CD8-positive, alpha-beta memory T cell (primary cell): ENCODE measurements at regions not wholly inside any gene's neighbourhood (a gene's known extent, or its start where the extent isn't known, plus 50 kb on each side); places are given as distances from the start of the nearest gene placed in this dataset.

Experiments
- CTCF ChIA-PET: fragments of 350-600 bp; sonication (Branson Sonifier 250); formaldehyde crosslinking; loops from one replicate; lab custom pipeline; 2021; ENCODE audit warnings: antibody characterized with exemption; lab: Charles Lee
- POLR2A ChIA-PET: fragments of 350-600 bp; sonication (Branson Sonifier 250); formaldehyde crosslinking; loops from one replicate; lab custom pipeline; 2021; ENCODE audit warnings: antibody characterized with exemption; lab: Charles Lee
- DNase-seq, 5 donors: peaks; one replicate each; pipeline versions ENCODE4 v3.0.0 to v3.0.0-alpha.2; 2020 to 2022; ENCODE audit warnings: mixed read lengths in 1 of 5
- H3K27ac ChIP-seq: one replicate; pipeline ENCODE4 v1.7.0; 2013; ENCODE audit warnings: low read depth, mild to moderate bottlenecking, low read length, moderate library complexity
- H3K27me3 ChIP-seq: 2 replicates; pipeline ENCODE4 v1.7.0; 2013; ENCODE audit warnings: low read length, mild to moderate bottlenecking; ENCODE audit not compliant: insufficient read depth, poor library complexity, severe bottlenecking
- H3K36me3 ChIP-seq: 2 replicates; pipeline ENCODE4 v1.7.0; 2013; ENCODE audit warnings: mild to moderate bottlenecking, low read length, moderate library complexity; ENCODE audit not compliant: insufficient read depth
- H3K4me1 ChIP-seq: 2 replicates; pipeline ENCODE4 v1.7.0; 2013; ENCODE audit warnings: mild to moderate bottlenecking, low read length, moderate library complexity; ENCODE audit not compliant: insufficient read depth
- H3K4me3 ChIP-seq: 2 replicates; pipeline ENCODE4 v1.7.0; 2013; ENCODE audit warnings: mild to moderate bottlenecking, low read length
- H3K9me3 ChIP-seq: 2 replicates; pipeline ENCODE4 v1.7.0; 2013; ENCODE audit warnings: mild to moderate bottlenecking, low read length
- H3K27ac Mint-ChIP-seq, 8 donors: one replicate each; pipeline ENCODE4 v1.8.0; 2020 to 2021; ENCODE audit warnings: mixed read lengths in 8 of 8, mild to moderate bottlenecking in 6 of 8, inconsistent platforms in 3 of 8, moderate library complexity in 3 of 8
- H3K27me3 Mint-ChIP-seq, 2 donors: one replicate each; pipeline ENCODE4 v1.8.0; 2020 to 2021; ENCODE audit warnings: mixed read lengths in 2 of 2, mild to moderate bottlenecking in 1 of 2, moderate library complexity in 1 of 2
- H3K36me3 Mint-ChIP-seq, 3 donors: one replicate each; pipeline ENCODE4 v1.8.0; 2020 to 2021; ENCODE audit warnings: mixed read lengths in 3 of 3, inconsistent platforms in 1 of 3, mild to moderate bottlenecking in 1 of 3
- H3K4me1 Mint-ChIP-seq, 3 donors: one replicate each; pipeline ENCODE4 v1.8.0; 2020 to 2021; ENCODE audit warnings: mixed read lengths in 3 of 3, inconsistent platforms in 1 of 3, mild to moderate bottlenecking in 1 of 3
- H3K4me3 Mint-ChIP-seq, 7 donors: one replicate each; pipeline ENCODE4 v1.8.0; 2020 to 2021; ENCODE audit warnings: mixed read lengths in 7 of 7, mild to moderate bottlenecking in 6 of 7, moderate library complexity in 4 of 7, inconsistent platforms in 2 of 7
- H3K9me3 Mint-ChIP-seq, 5 donors: one replicate each; pipeline ENCODE4 v1.8.0; 2020 to 2022; ENCODE audit warnings: mixed read lengths in 5 of 5, mild to moderate bottlenecking in 3 of 5, moderate library complexity in 2 of 5, inconsistent platforms in 1 of 5

- ChIA-PET CTCF (no interaction called here), POLR2A (no interaction called here)
- H3K4me3 Mint-ChIP-seq, result peak overlapping the region in 2 of 7 donors; percentile 21 to 28
- no peaks in the 10 kb centered on the region for H3K27me3 Mint-ChIP-seq
- peak overlapping the region in 4 of 8 donors; percentile 13 to 68 (median 36) for H3K27ac Mint-ChIP-seq
- Histone ChIP-seq H3K27me3 (no peaks in the 10 kb centered on the region), H3K4me3 (no peak overlapping the region), H3K9me3 (no peaks in the 10 kb centered on the region), H3K4me1 (peaks cover 5% of the 10 kb centered on the region), H3K36me3 (no peaks in the 10 kb centered on the region), H3K27ac (no peak overlapping the region)
- peaks cover 15 to 35% (median 29%) of the 10 kb centered on the region in 3 donors for H3K4me1 Mint-ChIP-seq
- peaks cover 0 to 4% (median 0%) of the 10 kb centered on the region in 5 donors for H3K9me3 Mint-ChIP-seq
- DNase-seq, result peak in 1 of 5 donors; percentile 49
- peaks cover 0 to 2% (median 0%) of the 10 kb centered on the region in 3 donors for H3K36me3 Mint-ChIP-seq
These were observed 111.7 kb upstream of the RPS6KA3 start for GRCh38 chrX:20378233-20378920.

GRCh38 chrX:20374900-20375438, 108.3 kb upstream of the RPS6KA3 start:
- DNase-seq, result no peak
- Histone ChIP-seq H3K27me3 (no peaks in the 10 kb centered on the region), H3K4me1 (no peaks in the 10 kb centered on the region), H3K9me3 (no peaks in the 10 kb centered on the region), H3K27ac (no peak overlapping the region), H3K4me3 (no peak overlapping the region), H3K36me3 (no peaks in the 10 kb centered on the region)
- Mint-ChIP-seq H3K27ac (no peak overlapping the region), H3K4me1 (peaks cover 5 to 28% (median 17%) of the 10 kb centered on the region in 3 donors), H3K9me3 (peaks cover 0 to 4% (median 0%) of the 10 kb centered on the region in 5 donors), H3K36me3 (peaks cover 0 to 2% (median 0%) of the 10 kb centered on the region in 3 donors), H3K4me3 (no peak overlapping the region), H3K27me3 (no peaks in the 10 kb centered on the region)
- CTCF ChIA-PET, result no interaction called here
- POLR2A ChIA-PET, result no interaction called here

GRCh38 chrX:20374450-20374849, 107.7 kb upstream of the RPS6KA3 start:
- Histone ChIP-seq H3K9me3 (no peaks in the 10 kb centered on the region), H3K36me3 (no peaks in the 10 kb centered on the region), H3K4me1 (no peaks in the 10 kb centered on the region), H3K27ac (no peak overlapping the region), H3K27me3 (no peaks in the 10 kb centered on the region), H3K4me3 (no peak overlapping the region)
- no peaks in the 10 kb centered on the region for H3K27me3 Mint-ChIP-seq
- H3K36me3 Mint-ChIP-seq, result no peaks in the 10 kb centered on the region
- H3K27ac Mint-ChIP-seq, result no peak overlapping the region
- H3K4me3 Mint-ChIP-seq, result no peak overlapping the region
- peaks cover 5 to 28% (median 17%) of the 10 kb centered on the region in 3 donors for H3K4me1 Mint-ChIP-seq
- CTCF ChIA-PET, result no interaction called here
- POLR2A ChIA-PET, result no interaction called here
- no peak for DNase-seq
- H3K9me3 Mint-ChIP-seq, result peaks cover 0 to 2% (median 0%) of the 10 kb centered on the region in 5 donors

GRCh38 chrX:20373063-20373462, 106.4 kb upstream of the RPS6KA3 start:
- peak overlapping the region in 1 of 8 donors; percentile 78 for H3K27ac Mint-ChIP-seq
- ChIA-PET CTCF (no interaction called here), POLR2A (no interaction called here)
- Histone ChIP-seq H3K4me3 (no peak overlapping the region), H3K9me3 (no peaks in the 10 kb centered on the region), H3K4me1 (no peaks in the 10 kb centered on the region), H3K27ac (no peak overlapping the region), H3K27me3 (no peaks in the 10 kb centered on the region), H3K36me3 (no peaks in the 10 kb centered on the region)
- H3K36me3 Mint-ChIP-seq, result no peaks in the 10 kb centered on the region
- peaks cover under 1 to 19% (median 10%) of the 10 kb centered on the region in 3 donors for H3K4me1 Mint-ChIP-seq
- no peak overlapping the region for H3K4me3 Mint-ChIP-seq
- DNase-seq, result no peak
- H3K9me3 Mint-ChIP-seq, result no peaks in the 10 kb centered on the region
- H3K27me3 Mint-ChIP-seq, result no peaks in the 10 kb centered on the region

- DNase-seq, result no peak
- H3K27ac ChIP-seq, result no peak overlapping the region
- no peaks in the 10 kb centered on the region for H3K9me3 ChIP-seq
- ChIA-PET POLR2A (no interaction called here), CTCF (no interaction called here)
- H3K4me3 ChIP-seq, result no peak overlapping the region
- Mint-ChIP-seq H3K4me1 (peaks cover 0 to 15% (median 8%) of the 10 kb centered on the region in 3 donors), H3K9me3 (no peaks in the 10 kb centered on the region), H3K4me3 (no peak overlapping the region), H3K27me3 (no peaks in the 10 kb centered on the region), H3K36me3 (no peaks in the 10 kb centered on the region), H3K27ac (peak overlapping the region in 2 of 8 donors; percentile 35 to 78)
- H3K36me3 ChIP-seq, result no peaks in the 10 kb centered on the region
- no peaks in the 10 kb centered on the region for H3K4me1 ChIP-seq
- no peaks in the 10 kb centered on the region for H3K27me3 ChIP-seq
These were observed 105.8 kb upstream of the RPS6KA3 start for GRCh38 chrX:20372533-20372932.

- no peak overlapping the region for H3K4me3 Mint-ChIP-seq
- H3K27me3 Mint-ChIP-seq, result peaks cover 0 to 1% of the 10 kb centered on the region in 2 donors
- POLR2A ChIA-PET, result no interaction called here
These were observed 102.8 kb upstream of the RPS6KA3 start for GRCh38 chrX:20369468-20369867.

GRCh38 chrX:20364238-20364637, 97.5 kb upstream of the RPS6KA3 start:
- H3K36me3 ChIP-seq, result no peaks in the 10 kb centered on the region
- H3K9me3 Mint-ChIP-seq, result no peaks in the 10 kb centered on the region
- H3K4me1 ChIP-seq, result no peaks in the 10 kb centered on the region
- H3K4me3 Mint-ChIP-seq, result no peak overlapping the region
- DNase-seq, result no peak
- H3K27me3 Mint-ChIP-seq, result peaks cover 0 to 5% of the 10 kb centered on the region in 2 donors
- no peaks in the 10 kb centered on the region for H3K9me3 ChIP-seq
- no peaks in the 10 kb centered on the region for H3K4me1 Mint-ChIP-seq
- ChIA-PET CTCF (no interaction called here), POLR2A (no interaction called here)
- H3K27ac Mint-ChIP-seq, result peak overlapping the region in 1 of 8 donors; percentile 54
- H3K36me3 Mint-ChIP-seq, result no peaks in the 10 kb centered on the region
- H3K27me3 ChIP-seq, result no peaks in the 10 kb centered on the region
- H3K4me3 ChIP-seq, result no peak overlapping the region
- no peak overlapping the region for H3K27ac ChIP-seq

More at GRCh38 chrX:20369468-20369867, 102.8 kb upstream of the RPS6KA3 start:
- Mint-ChIP-seq H3K27ac (no peak overlapping the region), H3K36me3 (no peaks in the 10 kb centered on the region), H3K4me1 (peaks cover 0 to 7% (median 0%) of the 10 kb centered on the region in 3 donors), H3K9me3 (no peaks in the 10 kb centered on the region)
- Histone ChIP-seq H3K9me3 (no peaks in the 10 kb centered on the region), H3K27ac (no peak overlapping the region), H3K27me3 (no peaks in the 10 kb centered on the region), H3K4me1 (no peaks in the 10 kb centered on the region), H3K4me3 (no peak overlapping the region), H3K36me3 (no peaks in the 10 kb centered on the region)
- CTCF ChIA-PET, result no interaction called here
- DNase-seq, result no peak

- POLR2A ChIA-PET, result no interaction called here
- Histone ChIP-seq H3K4me3 (no peak overlapping the region), H3K27me3 (no peaks in the 10 kb centered on the region), H3K27ac (no peak overlapping the region), H3K9me3 (no peaks in the 10 kb centered on the region), H3K36me3 (no peaks in the 10 kb centered on the region), H3K4me1 (no peaks in the 10 kb centered on the region)
- Mint-ChIP-seq H3K36me3 (no peaks in the 10 kb centered on the region), H3K4me3 (no peak overlapping the region), H3K27ac (no peak overlapping the region), H3K9me3 (no peaks in the 10 kb centered on the region), H3K4me1 (no peaks in the 10 kb centered on the region), H3K27me3 (peaks cover 0 to 7% of the 10 kb centered on the region in 2 donors)
- DNase-seq, result no peak
- CTCF ChIA-PET, result no interaction called here
These were observed 96.6 kb upstream of the RPS6KA3 start for GRCh38 chrX:20363275-20363674.
